ENCODE measurements at regions not wholly inside any gene's neighbourhood (a gene's known extent, or its start where the extent isn't known, plus 50 kb on each side); places are given as distances from the start of the nearest gene placed in this dataset.
"Not testable (repeated sequence)": the region's sequence is repeated elsewhere in the genome, so short reads cannot be mapped to it uniquely, and the experiment has no call there.

DNA sequence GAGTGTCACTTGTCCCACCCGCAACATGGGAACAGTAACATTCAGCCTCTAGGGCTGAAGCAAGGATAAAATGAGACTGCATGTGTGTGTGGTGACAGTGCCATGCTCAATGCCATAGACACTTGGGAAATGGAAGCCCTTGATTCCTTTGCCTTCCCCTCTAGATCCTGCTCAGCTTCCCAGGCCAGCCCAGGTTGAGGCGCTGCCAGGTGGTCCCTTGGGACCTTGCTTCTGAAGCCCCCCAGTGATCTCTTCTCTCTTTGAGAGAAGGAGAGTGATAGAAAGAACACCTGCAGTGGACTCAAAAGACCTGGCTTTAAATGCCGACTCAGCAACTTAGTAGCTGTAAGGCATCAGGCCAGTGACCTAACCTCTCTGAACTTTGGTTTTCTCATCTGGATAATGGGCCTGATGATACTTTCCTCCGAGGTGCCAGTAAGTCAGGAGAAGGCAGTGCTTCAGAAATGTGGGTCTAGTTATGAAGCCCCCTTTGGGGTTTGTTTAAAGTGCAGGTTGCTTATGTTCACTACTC lies 144.5 kb downstream of the RPLP1 start:
- DNase-seq = no peak

GRCh38 chr15:69599271-69599670 lies 146.7 kb downstream of the RPLP1 start:
- no peak for DNase-seq

DNA sequence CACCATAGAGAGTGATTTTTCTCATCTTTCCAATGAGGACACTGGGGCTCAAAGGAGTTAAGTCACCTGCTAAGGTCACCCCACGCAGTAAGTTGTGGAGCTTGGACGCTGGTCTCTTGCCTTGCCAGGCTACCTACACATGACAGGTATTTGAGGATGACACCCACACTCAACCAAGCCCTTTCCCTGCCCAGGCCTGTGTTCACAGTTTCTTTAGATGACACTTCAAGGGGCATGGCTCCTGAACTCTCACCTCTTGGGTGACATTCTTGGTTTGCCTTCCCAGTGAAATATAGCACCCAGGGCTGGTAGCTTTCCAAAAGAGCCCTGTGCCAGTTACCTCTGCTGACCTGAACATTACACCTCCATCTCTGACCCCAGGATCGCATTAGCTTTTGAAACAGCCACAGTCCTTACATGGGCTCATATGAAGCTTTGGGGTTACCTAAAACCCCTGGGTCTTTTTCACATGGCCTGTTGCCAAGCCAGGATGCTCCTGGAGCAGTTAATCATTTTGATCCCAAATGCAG lies 148.0 kb downstream of the RPLP1 start:
- DNase-seq = no peak

DNA sequence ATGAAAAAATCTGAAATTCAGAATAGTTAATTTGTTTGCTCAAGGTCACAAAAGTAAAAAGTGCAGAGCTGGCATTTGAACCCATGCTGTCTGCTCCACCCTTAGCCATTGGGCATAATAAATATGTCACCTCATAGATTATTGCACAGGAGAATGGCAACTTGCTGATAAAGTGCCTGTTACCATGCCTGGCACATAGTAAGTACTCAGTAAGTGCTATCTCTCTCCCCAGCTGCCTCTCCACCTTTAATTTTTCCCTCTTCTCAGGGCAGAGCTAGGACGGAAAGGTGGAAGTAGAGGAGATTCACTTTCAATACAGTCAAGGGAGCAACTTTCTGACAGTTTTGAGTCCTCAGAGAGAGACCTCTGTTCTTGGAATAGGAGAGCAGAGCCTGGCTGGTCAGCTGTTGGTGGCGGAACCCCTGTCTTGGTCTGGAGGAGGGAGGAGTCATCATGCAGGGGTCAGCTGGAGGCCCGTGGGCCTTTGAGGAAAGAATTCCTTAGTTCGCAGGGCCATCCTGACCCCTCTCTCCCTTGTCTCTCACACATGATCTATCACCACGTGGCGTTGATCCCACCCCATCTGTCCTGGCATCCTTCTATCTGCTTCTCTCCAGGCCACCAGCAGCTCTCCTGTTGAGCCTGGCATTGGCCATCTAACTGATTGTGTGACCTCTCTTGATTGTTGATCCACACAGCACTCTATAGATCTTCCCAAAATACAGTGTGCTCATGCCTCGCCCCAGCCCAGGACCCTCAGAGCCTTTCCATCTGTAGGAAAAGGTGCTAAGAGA lies 149.3 kb downstream of the RPLP1 start:
- DNase-seq = no peak

DNA sequence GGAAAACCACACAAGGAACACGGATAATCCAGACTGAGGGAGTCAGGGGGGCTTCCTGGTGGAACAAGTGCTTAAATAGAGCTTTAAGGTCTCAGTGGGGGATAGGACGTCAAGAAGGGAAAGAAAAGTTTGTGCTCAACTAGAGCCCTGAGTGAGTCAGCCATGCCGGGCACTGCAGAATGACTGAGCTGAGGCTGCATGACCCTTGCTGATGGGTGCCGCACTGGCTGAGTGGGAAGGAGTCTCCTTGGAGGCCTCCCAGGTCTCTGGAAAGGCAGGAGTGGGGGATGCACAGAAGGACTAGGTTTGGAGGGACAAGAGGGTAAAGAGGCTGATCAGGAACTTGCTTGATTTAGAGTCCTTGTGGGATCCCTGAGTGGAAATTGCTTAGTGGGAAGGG lies 150.3 kb downstream of the RPLP1 start:
- DNase-seq = no peak

DNA sequence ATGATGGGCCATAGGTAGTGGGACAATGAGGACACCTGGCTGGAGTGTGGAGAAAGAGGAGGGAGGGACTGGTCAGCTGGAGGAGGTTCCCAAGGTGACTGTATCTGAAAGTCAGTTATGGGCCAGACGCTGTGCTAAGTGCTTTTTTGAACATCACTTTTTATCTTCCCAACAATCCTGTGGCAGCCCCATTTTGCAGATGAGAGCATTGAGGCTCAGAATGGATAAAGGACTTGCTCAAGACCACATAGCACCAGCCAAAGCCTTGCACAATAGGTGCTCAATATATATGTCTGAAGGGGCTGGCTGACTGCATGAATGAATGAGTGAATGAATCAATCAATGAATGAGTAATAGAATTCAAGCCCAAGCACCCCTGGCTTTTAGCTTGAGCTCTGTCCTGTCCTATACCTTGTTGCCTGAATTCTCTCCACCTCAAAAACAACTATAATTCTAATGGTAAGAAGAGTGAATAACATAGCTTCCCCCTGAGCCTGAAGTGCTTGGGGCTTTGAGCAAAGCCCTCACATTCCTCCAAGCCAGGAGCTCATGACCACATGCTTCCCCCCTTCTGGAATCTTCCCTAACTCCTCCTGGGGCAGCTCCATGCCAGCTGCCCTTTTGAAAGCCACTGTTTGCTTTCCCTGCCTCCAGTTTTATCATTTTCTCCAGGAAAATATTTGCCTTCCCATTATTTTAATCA lies 150.9 kb downstream of the RPLP1 start:
- DNase-seq = no peak

- no peak for DNase-seq
Measured at GRCh38 chr15:69604072-69604411, 151.4 kb downstream of the RPLP1 start.

- DNase-seq = no peak
Measured at GRCh38 chr15:69606144-69606543, 153.5 kb downstream of the RPLP1 start.

DNA sequence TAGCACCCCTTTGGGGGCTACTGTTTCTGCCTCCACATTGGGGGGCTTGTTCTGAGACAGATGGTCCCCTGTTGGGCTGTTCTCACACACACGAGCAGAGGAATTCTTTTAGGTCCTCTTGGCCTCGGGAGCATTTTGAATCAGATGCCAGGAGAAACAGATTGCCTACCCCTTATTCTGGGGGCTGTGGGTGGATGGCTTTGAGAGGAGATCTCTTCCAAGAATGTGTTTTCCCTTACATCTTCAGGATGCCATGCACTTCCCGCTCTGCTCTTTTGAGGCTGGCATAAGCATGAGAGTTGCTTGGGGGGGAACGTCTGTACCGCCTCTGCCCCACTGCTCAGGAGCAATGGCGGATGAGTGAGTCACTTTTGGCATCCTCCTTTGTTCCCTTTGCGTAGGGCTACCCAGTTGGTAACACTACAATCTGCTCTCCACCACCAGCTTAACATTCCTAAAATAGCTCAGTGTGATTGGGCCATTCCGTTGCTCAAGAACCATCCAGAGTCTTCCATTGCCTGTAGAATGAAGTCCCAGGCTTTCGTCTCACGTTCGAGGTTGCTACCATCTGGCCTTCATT lies 154.4 kb downstream of the RPLP1 start:
- DNase-seq = no peak

- no peak for DNase-seq
Measured at GRCh38 chr15:69608661-69609060, 156.0 kb downstream of the RPLP1 start.

DNA sequence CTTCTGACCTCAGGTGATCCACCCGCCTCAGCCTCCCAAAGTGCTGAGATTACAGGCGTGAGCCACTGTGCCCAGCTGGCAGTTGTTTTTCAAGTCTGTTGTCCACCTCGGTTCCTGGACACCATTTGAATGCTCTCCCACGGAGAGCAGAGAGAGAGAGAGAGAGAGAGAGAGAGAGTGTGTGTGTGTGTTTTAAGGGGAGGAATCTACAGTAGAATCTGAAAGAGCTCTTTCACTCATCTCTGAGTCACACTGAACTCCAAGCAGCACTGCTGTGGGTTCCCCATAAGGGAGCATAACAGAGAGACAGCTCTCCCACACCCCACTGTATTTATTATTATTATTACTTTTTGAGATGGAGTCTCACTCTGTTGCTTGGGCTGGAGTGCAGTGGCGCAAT lies 156.6 kb downstream of the RPLP1 start:
- peak in 1 of 56 donors; percentile 1 for DNase-seq

DNA sequence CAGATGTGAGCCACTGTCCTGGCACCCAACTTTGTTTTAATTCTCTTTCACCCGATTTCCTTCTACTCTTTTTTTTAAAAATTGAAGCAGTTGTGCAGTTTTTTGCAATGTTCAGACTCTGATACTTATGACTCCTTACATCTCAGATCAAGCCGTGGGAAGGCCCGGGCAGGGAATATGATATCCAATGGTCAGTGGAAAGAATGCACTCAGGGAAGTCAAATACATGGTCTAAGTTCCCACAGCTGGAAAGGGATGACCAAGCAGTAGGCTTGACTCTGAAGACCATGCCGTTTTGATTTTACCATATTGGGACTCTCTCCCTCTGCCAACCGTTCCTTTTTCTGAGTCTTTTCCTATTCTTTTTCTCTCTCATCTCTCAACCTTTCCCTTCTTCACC lies 157.2 kb downstream of the RPLP1 start:
- no peak for DNase-seq

DNA sequence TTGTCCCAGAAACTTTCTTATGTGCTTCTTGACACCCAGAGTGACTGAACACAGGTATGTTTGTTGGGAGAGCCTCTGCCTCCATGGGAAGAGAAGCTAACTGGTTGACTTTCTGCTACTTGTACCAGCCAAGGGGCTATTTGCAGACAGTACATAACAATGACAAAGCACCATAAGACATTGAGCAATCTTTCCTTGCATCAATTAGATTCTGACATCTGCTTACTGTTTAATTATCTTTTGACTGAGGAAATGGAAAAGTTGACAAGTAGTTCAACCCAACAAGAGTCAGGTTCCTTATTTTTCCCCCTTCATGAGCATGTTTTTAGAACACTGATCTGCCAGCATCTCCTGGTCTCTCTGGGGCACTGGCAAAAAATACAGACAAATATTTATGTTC lies 157.7 kb downstream of the RPLP1 start:
- DNase-seq = no peak

- no peak for DNase-seq
Measured at GRCh38 chr15:69610858-69611257, 158.2 kb downstream of the RPLP1 start.

- DNase-seq = no peak
Measured at GRCh38 chr15:69612112-69612511, 159.5 kb downstream of the RPLP1 start.

- DNase-seq = no peak
Measured at GRCh38 chr15:69613182-69613581, 160.6 kb downstream of the RPLP1 start.

GRCh38 chr15:69613988-69614387 lies 161.4 kb downstream of the RPLP1 start:
- DNase-seq = no peak

DNA sequence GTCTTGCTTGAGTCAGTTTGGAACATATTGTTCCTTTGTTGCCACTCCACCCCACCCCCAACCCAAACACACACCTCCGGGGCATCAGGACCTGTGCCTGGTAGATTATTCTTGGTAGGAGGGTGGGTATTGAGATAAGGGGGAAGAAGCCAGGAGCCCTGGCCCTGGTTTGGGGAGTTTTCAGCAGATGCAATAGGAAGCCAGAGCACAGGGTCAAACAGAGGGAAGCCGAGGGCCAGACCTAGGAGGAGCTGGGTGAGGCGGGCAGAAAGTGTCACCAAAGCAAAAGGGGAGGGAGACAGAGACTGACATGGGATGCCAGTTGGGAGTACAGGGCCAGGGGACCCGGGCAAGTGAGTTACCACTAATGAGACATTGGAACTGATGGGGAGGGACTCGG lies 163.1 kb downstream of the RPLP1 start:
- DNase-seq = no peak

DNA sequence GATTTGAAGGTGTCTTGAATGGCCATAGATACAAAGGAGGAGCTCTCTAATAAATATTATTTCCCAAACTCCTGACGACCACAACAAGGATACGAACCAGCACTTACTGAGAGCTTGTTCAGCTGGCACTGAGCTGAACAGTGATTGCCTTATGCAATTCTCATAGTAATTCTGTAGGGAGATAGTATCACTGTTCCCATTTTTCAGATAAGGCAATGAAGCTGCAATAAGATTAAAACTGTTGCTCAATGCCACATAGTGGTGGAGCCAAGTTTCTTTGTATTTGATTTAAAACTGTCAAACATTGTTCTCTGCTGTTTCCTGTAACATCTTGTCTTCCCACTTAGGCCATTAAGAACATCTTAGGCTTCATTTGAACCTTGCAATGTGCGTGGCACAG lies 163.9 kb downstream of the RPLP1 start:
- DNase-seq = no peak

- not testable (repeated sequence) for DNase-seq
Measured at GRCh38 chr15:69617144-69617543, 164.5 kb downstream of the RPLP1 start.

DNA sequence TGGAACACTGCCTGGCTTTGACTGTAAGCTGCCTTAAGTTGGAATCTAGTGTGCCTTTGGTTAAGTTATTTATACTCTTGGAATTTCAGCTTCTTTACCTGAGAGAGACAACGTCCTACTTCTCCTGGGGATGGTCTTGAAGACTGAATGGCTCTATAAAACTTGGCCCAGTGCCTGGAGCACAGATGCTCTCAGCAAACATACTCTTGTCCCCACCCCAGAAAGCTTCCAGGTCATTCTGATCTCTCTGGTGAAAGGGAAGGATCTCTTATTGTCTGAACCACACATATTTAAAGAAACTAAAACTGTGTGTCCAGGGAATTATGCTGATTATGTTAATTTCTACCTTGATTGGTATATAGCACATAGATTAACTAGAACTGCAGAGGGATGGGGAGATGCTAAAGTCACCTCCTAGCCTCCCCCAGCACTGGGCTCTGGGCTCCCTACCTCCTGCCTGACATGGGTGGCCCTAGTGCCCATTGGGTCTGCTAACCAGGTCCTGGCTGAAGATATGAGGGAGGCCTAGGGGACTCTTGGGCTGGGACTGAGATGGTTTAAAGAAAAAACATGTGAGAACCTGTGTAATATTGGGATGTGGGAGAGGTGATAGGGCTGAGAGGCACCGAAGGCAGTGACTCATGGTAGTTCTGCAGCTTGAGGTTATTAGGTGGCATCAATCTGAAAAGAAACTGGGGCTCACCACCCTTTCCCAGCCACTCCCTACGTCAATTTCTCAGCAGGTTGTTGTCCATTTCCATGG lies 171.0 kb downstream of the RPLP1 start:
- no peak for DNase-seq

DNA sequence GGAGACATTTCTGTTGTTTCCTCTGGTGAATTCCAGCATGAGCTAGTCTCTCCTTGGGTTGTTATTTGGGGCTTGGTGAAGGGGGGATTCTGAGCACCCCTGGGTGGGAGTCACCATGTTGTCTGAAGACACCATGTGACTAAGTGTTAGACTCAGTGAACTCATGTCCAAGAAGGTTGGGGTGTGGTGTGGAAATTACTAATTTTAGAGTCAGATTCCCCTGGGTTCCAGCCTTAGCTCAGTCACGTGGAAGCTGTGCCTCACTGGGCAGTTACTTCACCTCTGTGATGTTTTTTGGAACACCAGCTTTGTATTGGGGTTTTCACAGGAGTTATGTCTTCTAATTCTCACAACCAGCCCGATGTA lies 171.5 kb downstream of the RPLP1 start:
- no peak for DNase-seq

Data from nucleus accumbens (tissue), 56 donors.